ENCODE measurements at regions not wholly inside any gene's neighbourhood (a gene's known extent, or its start where the extent isn't known, plus 50 kb on each side); places are given as distances from the start of the nearest gene placed in this dataset.
"Not testable (repeated sequence)": the region's sequence is repeated elsewhere in the genome, so short reads cannot be mapped to it uniquely, and the experiment has no call there.

GRCh38 chr4:151522866-151523519 is 114.0 kb downstream of the FHIP1A start:
- no peak for DNase-seq

DNA sequence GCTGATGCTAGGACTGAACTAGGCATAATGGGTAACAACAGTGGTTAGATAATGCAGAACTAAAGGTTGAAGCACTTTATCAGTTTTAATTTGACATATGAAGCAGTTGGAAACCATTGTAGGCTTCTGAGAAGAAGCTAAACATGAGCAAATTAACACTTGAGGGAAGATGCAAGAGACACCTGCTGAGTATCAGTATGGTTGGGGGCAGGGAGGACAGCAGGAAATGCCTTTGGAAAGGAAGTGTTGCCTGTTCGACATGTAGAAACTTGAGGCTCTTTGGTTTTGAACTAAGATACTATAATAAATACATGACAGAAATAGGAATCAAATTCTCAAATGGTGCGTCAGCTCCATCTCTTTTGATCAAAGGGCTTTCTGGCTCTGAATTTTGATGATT is 115.6 kb downstream of the FHIP1A start:
- no peak for DNase-seq

- not testable (repeated sequence) for DNase-seq
These were observed 117.5 kb downstream of the FHIP1A start for GRCh38 chr4:151526489-151526888.

DNA sequence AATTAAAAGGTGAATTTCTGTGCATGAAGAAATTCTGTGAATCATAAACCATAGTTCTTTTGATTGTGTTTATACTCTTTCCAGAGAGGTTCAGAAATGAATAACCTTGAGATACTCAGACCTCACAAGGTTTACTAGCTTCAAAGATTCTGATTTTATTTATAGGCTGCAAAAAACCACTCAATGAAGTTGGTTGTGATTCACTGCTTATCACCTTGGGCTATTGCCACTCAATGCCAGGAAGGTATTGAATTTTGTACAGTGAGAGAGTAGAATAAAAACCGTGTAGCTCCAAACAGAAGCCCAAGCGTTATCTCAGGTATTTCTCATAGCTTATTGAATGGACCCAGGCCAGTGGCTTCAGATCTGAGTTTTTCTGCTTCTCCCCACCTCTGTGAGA is 118.7 kb downstream of the FHIP1A start:
- no peak for DNase-seq

- DNase-seq: no peak
These were observed 120.2 kb downstream of the FHIP1A start for GRCh38 chr4:151529187-151529586.

DNA sequence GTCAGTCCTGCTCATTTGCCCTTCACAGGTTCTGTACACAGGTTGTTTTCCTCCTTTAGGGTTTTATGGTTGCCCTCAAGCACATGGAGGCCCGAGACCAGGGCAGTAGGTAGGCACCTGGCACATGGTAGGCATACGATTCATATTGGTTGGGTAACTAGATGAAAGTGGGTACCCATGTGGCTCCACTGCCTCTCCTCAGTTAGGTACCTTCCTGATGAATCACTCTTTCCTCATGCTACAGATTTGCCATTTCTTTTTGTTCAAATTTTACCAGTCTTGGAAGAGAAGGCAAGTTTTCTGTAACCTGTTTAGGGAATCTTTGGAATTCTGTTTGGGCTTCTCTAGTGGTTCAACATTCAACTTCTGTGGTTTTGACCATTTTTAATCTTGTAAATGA is 121.3 kb downstream of the FHIP1A start:
- no peak for DNase-seq

- DNase-seq: no peak
These were observed 121.8 kb downstream of the FHIP1A start for GRCh38 chr4:151530783-151531182.

DNA sequence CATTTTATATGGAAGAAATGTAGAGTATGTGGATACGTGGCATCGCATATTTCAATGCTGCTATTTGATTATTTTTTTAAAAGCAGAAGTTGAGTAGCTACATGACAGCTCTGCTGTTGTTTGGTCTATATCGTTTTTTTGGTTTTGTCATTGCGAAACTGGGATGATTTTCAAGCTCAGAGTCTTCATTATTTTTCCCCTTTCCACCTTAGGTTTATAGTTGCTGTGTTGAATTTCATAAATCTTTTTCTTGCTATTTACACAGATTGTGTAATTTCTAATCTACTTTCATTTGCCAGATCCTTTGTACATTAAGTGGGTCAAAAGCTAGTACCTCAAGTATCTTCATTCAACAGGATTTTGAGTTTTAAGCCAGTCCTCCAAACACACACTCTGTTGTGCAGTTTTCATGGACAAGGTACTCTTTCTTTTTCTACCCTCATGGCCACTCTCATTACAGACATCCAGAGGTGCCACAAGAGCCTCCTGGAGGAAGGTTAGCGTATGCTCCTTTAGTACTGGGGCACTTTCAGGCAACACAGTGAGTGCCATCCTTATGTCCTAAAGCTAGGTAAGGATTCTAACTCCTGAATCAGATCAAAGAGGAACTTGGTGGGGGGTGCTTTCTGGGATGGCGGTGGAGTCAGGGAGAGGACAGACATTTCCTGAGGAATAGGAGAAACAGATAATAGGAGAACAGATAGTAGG is 123.2 kb downstream of the FHIP1A start:
- no peak for DNase-seq

DNA sequence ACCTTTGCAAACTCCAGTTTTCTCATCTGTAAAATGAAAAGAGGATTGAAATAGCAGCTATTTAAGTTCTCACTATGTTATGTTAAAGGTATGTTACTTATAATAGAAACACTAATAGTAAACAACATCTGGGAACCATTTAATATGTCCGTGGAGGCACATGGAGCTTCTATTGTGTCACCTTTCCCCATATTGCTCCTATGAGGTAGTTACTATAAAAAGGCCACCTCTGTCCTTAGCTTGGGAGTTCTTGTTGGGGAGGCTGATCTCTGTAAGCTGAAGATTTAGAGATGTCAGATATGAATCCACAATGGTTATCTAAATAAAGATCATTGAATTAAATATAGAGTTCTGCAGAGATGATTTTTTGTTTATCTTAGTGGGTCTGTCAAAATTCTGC is 125.2 kb downstream of the FHIP1A start:
- no peak for DNase-seq

- no peak for DNase-seq
These were observed 126.4 kb downstream of the FHIP1A start for GRCh38 chr4:151535366-151535765.

DNA sequence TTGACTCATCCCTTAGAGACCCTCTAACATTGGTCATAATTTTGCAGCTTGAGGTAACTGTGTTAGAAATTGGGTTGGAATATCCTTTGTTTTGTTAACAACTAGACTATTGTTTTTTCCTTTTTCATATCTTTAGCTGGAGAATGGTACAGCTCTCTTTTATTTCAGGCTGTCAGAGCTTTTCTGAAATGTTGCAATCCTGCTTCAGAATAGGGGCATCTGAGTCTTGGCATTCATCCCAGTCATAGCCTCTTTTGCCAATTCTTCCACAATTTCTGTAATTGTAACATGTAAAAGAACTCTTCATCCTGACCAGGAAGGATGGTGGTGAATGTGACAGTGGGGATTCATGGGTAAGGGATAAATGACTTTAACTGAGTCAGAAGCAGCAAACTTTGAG is 128.7 kb downstream of the FHIP1A start:
- no peak for DNase-seq

DNA sequence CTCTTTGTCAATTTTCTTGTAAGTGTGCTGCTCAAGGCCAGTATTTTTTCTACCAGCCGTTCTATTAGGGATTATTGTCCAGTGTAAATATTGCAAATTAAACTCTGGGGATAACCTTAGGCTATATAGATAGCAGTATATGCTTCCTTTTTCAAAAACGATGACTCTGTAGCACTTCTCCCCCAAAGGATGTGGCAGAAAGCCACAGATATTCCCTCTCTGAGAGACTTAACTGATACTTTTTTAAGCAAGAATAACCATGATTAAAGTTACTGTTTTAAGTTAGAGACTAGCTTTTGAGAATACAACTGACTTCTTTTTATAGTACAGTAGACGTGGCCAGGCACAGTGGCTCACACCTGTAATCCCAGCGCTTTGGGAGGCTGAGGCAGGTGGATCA is 130.0 kb downstream of the FHIP1A start:
- no peak for DNase-seq

DNA sequence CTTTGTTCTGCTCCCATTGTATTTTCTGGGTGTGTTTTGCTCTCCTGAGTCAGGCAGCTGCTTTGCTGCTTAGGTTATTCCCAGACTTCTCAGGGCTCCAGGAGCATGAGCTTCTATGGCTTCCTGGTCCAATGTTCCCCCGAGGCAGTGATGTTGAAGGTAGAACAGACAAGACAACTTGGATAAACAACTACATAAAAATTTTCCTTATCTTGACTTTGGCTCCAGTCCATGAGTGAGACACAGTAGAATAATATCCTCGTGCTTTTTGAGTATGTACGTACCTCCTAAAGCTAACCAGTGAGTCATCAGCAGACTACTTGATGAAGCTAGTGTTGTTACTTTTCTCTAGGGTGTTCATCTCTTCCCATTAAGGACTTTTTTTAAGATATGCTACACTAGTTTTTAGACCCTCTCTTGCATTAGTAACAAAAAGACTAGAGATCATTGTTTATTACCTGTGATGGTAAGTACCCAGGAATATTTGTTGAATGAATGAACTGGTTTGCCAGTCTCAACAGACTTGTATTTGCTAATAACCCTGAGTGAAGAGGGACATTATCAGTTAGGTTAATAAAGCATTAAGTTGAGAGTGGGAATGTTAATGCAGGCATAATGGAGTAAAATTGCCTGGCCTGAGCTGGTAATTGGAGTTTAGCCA is 131.9 kb downstream of the FHIP1A start:
- peak; percentile 66 for DNase-seq

GRCh38 chr4:151541389-151542071 is 132.6 kb downstream of the FHIP1A start:
- peak; percentile 82 for DNase-seq

- no peak for DNase-seq
These were observed 139.7 kb downstream of the FHIP1A start for GRCh38 chr4:151548708-151549107.

- DNase-seq: not testable (repeated sequence)
These were observed 140.4 kb downstream of the FHIP1A start for GRCh38 chr4:151549378-151549777.

GRCh38 chr4:151553874-151554273 is 144.9 kb downstream of the FHIP1A start:
- DNase-seq: no peak

DNA sequence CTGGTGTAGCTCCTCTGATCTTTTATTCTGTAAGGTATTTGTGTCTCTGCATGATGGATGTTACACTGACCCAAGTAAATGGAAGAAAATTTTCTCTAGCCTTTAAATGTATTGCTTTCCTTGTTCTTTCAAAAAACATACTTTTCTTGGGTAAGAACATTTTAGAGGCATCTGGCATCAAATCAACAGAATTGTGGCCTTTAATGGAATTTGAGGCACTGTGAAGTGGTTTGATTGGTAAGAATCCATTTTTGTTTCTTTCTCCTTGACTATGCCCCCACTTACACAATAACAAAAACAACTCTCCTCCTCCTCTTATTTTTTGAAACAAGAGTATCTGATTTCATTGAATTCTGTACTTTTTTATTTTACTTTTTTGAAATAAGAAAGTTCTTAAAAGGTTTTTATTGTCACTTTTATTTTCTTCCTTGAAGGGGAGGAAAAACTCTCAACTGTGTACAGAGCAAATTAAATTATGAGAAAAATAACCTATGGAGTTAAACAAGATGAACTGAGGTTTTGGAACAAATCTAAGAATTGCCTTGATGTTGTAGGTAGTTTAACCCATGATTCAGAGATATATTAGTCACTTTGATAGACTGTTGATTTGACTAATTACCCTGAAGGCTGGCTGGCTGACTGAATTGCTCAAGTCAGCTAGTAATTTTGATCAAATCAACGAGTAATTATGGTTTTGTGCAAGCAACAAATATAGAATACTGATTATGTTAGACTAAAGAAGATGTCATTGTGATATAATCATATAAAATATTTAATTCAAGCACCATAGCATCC is 146.4 kb downstream of the FHIP1A start:
- DNase-seq: no peak

DNA sequence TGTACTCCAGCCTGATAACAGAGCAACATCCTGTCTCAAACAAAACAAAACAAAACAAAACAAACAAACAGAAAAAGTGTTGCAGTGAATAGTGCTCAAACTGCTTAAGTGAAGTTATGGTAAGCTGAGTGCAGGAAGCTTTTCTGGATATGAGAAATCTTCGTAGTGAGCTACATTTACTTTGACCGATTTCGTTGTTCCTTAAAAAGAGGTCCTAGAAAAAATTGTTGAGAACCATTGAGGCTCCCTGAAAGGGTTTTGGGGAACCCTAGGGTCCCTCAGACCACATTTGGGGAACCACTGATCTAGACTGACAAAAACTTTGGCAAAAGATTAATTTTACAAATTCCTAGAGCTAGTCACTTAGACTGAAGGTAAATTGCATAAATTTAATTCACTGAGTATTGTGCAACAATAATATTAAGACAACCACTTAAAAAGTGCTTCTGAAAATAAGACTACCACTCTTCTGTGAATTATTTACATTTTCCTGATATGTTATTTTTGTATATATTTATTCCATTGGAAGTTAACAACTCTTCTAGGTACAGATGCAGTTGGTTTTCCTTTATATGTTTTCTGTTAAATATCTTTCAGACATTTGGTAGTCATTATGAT is 149.6 kb downstream of the FHIP1A start:
- DNase-seq: no peak

GRCh38 chr4:151559595-151559994 is 150.6 kb downstream of the FHIP1A start:
- no peak for DNase-seq

DNA sequence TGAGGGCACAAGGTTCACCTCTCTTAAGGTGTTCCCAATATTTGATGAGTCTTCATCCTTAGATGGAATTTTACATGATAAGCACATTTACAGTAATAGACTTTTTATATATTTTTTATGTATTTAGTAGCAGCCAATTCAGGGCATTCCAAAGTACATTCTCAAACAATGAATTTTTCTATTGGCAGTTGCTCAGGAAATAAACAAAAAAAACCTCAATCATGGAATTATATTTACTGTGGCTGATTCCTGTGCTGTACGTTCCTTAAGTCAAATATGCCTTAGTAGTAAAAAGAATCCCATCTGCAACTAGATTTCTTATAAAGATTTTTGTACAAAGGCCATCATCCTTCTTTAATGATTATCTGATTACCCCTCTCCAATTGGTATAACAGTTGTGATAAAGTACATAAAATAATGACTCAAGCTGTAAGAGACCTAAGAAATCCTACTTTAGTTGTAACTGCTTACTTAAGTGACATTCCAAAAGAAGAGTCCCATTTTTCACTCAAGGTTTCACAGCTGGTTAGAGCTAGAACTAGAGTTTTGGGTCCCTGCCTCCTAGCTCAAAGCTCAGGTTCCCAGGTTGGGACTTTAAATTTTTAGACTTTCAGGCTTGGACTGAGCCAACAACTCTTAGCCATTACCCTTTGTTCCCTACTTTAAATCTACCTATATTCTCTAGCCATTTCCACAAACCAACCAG is 152.7 kb downstream of the FHIP1A start:
- DNase-seq: no peak

DNA sequence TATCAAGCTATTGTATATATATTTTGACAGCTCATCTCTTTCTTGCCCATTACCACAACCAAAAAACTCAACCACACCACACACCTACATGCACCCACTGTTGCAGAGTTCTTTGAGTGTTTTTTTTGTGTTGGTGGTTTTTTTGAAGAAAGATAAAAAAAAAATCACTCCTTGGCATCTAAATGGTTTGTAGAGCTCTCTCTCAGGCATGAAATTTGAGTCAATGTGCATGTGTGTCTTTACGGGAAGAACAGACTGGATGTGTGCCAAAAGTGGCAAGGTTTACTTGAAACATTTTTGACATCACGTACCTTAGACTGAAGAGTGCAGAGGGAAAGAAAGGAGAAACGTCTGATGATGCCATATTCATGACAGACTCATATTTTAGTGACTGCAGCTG is 154.2 kb downstream of the FHIP1A start:
- DNase-seq: peak; percentile 43
